PFSK-1 (cell line): ENCODE measurements at regions not wholly inside any gene's neighbourhood (a gene's known extent, or its start where the extent isn't known, plus 50 kb on each side); places are given as distances from the start of the nearest gene placed in this dataset.

ENCODE experiments used
- FOXP2 ChIP-seq: optimal IDR thresholded peaks from 2 replicates; pipeline ENCODE3; 2011; ENCODE audit warnings: borderline replicate concordance, control low read depth, inconsistent platforms; ENCODE audit not compliant: insufficient read depth; ENCODE audit errors: extremely low read length, extremely low read depth
- POLR2AphosphoS5 ChIP-seq: IDR thresholded peaks from 2 replicates; pipeline ENCODE4 v1.6.1; 2012; ENCODE audit warnings: low read depth, mild to moderate bottlenecking, control low read depth, low read length, moderate library complexity
- REST ChIP-seq, 2 experiments: IDR thresholded peaks; 2 replicates each; pipeline versions ENCODE4 v1.6.1 to v1.8.0; 2011 to 2012; ENCODE audit warnings: low read depth in 2 of 2, low read length in 2 of 2, control low read depth in 1 of 2, inconsistent platforms in 1 of 2, mild to moderate bottlenecking in 1 of 2, moderate library complexity in 1 of 2; ENCODE audit not compliant: insufficient read depth in 1 of 2
- TAF1 ChIP-seq: IDR thresholded peaks from 2 replicates; pipeline ENCODE4 v1.6.1; 2012; ENCODE audit warnings: low read length, control low read depth, borderline replicate concordance; ENCODE audit not compliant: insufficient read depth

DNA sequence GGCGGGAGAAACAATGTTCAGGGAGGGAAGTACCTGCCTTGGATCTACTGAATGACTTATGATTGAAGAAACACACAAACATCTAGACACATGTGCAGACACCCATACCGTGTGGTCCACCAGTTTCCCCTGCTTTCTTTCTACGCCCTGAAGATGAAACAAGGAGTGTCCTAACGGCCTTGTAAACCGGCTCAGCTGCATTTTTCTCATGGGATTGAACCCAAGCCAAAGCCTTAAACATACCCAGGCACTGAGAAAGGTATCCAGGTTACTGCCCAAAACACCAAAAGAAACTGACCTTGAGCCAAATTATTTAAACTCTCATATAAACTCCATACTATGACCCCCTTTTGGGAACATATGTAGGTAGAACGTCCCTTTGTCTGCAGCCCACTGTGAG is 630.0 kb upstream of the RGS18 start:
- no peak for TF ChIP-seq TAF1
- no peak for TF ChIP-seq POLR2AphosphoS5
- no peak for TF ChIP-seq FOXP2
- TF ChIP-seq REST (IDR thresholded peaks at IDR 0.05; ENCODE audit: insufficient read depth in 1 of 2, low read depth in 2 of 2, low read length in 2 of 2): no peak
